Hepatocyte (in vitro differentiated cells): ENCODE measurements at regions not wholly inside any gene's neighbourhood (a gene's known extent, or its start where the extent isn't known, plus 50 kb on each side); places are given as distances from the start of the nearest gene placed in this dataset.
A peak's percentile ranks its signal among the peaks of the same experiment; 100 is the strongest.

Experiments
- DNase-seq: peaks from one replicate; pipeline ENCODE4 v3.0.0-alpha.2; 2016; ENCODE audit warnings: low spot score
- H2AFZ ChIP-seq: fragments of 200-600 bp; sonication (generic); 2 replicates; pipeline ENCODE4 v1.6.0; 2016; ENCODE audit warnings: antibody characterized with exemption, mild to moderate bottlenecking
- H3K27ac ChIP-seq: fragments of 200-600 bp; sonication (generic); 2 replicates; pipeline ENCODE4 v1.5.1; 2016; ENCODE audit warnings: mild to moderate bottlenecking
- H3K27me3 ChIP-seq: fragments of 200-600 bp; sonication (generic); 2 replicates; pipeline ENCODE4 v1.6.1; 2016
- H3K36me3 ChIP-seq: fragments of 200-600 bp; sonication (generic); replicated peaks from 2 replicates; pipeline ENCODE4 v1.5.1; 2016; ENCODE audit warnings: low read depth; ENCODE audit not compliant: insufficient read depth
- H3K4me1 ChIP-seq: fragments of 200-600 bp; sonication (generic); 2 replicates; pipeline ENCODE4 v1.5.1; 2016; ENCODE audit warnings: mild to moderate bottlenecking, moderate library complexity; ENCODE audit not compliant: insufficient read depth
- H3K4me2 ChIP-seq: fragments of 200-600 bp; sonication (generic); 2 replicates; pipeline ENCODE4 v1.6.0; 2016
- H3K4me3 ChIP-seq: fragments of 200-600 bp; sonication (generic); 2 replicates; pipeline ENCODE4 v1.5.1; 2016; ENCODE audit warnings: mild to moderate bottlenecking
- H3K79me2 ChIP-seq: fragments of 200-600 bp; sonication (generic); 2 replicates; pipeline ENCODE4 v1.6.0; 2017; ENCODE audit warnings: mild to moderate bottlenecking
- H3K9me2 ChIP-seq: fragments of 200-600 bp; sonication (generic); replicated peaks from 2 replicates; pipeline ENCODE4 v1.6.0; 2017; ENCODE audit warnings: mild to moderate bottlenecking; ENCODE audit not compliant: insufficient read depth
- H3K9me3 ChIP-seq: fragments of 200-600 bp; sonication (generic); 2 replicates; pipeline ENCODE4 v1.5.1; 2016; ENCODE audit warnings: low read depth, mild to moderate bottlenecking
- H4K20me1 ChIP-seq: fragments of 200-600 bp; sonication (generic); 2 replicates; pipeline ENCODE4 v1.6.0; 2016; ENCODE audit warnings: mild to moderate bottlenecking; ENCODE audit not compliant: insufficient read depth, poor library complexity, severe bottlenecking
- EZH2 ChIP-seq: fragments of 200-600 bp; sonication (generic); IDR thresholded peaks from 2 replicates; pipeline ENCODE4 v1.6.1; 2016; ENCODE audit warnings: antibody characterized with exemption, mild to moderate bottlenecking, borderline replicate concordance
- EZH2phosphoT487 ChIP-seq: fragments of 200-600 bp; sonication (generic); IDR thresholded peaks from one replicate; pipeline ENCODE4 v1.6.1; 2018; ENCODE audit warnings: antibody characterized with exemption, mild to moderate bottlenecking, low read depth, moderate library complexity; ENCODE audit not compliant: unreplicated experiment, severe bottlenecking
- WGBS: methylation state at CpG from one replicate; pipeline ENCODE4 v1.1.6; 2016; ENCODE audit warnings: low lambda C conversion rate; ENCODE audit errors: missing lambda C conversion rate; 5-methylcytosine and 5-hydroxymethylcytosine counted together
- TF ChIP-seq, protein P1 (sequence below): fragments of 200-600 bp; sonication (generic); IDR thresholded peaks from 2 replicates; pipeline ENCODE4 v1.5.1; 2016; ENCODE audit warnings: antibody characterized with exemption, mild to moderate bottlenecking; ENCODE audit not compliant: poor library complexity

DNA sequence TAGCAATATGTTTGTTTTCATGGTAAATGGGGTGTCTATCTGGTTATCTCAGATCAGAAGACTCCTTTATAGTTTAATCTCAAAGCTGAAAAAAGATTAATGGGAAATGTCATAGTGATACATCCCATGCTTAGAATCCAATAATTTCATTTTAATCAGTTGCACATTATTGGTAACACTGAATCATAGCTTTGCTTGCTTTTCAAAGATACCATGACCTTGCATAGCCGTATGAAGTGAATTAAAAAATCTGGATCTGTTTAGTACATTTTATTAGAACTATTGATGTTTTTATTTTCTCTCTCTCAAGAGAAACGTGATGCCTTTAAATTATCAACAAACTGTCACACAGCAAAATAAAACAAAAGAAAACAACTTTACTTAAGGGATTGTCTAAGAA is 506.7 kb upstream of the SGO1 start:
- no peak for TF ChIP-seq EZH2
- TF ChIP-seq, protein P1, sequence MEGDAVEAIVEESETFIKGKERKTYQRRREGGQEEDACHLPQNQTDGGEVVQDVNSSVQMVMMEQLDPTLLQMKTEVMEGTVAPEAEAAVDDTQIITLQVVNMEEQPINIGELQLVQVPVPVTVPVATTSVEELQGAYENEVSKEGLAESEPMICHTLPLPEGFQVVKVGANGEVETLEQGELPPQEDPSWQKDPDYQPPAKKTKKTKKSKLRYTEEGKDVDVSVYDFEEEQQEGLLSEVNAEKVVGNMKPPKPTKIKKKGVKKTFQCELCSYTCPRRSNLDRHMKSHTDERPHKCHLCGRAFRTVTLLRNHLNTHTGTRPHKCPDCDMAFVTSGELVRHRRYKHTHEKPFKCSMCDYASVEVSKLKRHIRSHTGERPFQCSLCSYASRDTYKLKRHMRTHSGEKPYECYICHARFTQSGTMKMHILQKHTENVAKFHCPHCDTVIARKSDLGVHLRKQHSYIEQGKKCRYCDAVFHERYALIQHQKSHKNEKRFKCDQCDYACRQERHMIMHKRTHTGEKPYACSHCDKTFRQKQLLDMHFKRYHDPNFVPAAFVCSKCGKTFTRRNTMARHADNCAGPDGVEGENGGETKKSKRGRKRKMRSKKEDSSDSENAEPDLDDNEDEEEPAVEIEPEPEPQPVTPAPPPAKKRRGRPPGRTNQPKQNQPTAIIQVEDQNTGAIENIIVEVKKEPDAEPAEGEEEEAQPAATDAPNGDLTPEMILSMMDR = no peak
- no peak for TF ChIP-seq EZH2phosphoT487
- Histone ChIP-seq H3K4me2 (no peak overlapping the region), H4K20me1 (no peaks in the 10 kb centered on the region), H3K4me3 (no peak overlapping the region), H3K36me3 (no peaks in the 10 kb centered on the region), H2AFZ (no peak overlapping the region), H3K9me2 (no peaks in the 10 kb centered on the region), H3K4me1 (no peaks in the 10 kb centered on the region), H3K27me3 (no peaks in the 10 kb centered on the region), H3K79me2 (no peaks in the 10 kb centered on the region), H3K9me3 (no peaks in the 10 kb centered on the region), H3K27ac (no peak overlapping the region)
- 60% methylated on average over 2 of the region's 2 CpGs for whole genome bisulfite sequencing
- no peak for DNase-seq

DNA sequence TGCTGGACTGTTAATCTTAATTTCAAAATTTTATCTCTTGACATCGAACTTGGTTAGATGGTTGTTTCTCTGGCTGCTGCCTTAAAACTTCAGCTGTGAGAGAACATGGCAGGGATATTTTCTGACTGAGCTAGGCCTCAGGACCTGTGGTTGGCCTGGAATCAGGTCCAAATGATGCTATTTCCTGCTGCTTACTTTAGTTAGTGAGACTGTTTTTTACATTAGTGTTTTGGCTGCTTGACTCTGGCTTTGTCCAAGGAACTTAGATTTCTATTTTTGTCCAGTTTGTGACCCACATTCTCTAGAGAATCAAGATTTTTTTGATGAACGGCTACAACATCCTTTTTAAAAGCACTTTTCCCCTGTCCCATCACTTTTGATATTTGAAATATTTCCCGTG is 497.9 kb upstream of the SGO1 start:
- no peaks in the 10 kb centered on the region for H3K4me1 ChIP-seq
- no peaks in the 10 kb centered on the region for H3K36me3 ChIP-seq
- WGBS = 85% methylated on average over 3 of the region's 3 CpGs

GRCh38 chr3:20682573-20682972 is 496.6 kb upstream of the SGO1 start:
- Histone ChIP-seq H3K4me2 (no peak overlapping the region), H3K4me3 (no peak overlapping the region), H3K9me3 (no peaks in the 10 kb centered on the region), H4K20me1 (no peaks in the 10 kb centered on the region), H2AFZ (no peak overlapping the region), H3K79me2 (no peaks in the 10 kb centered on the region), H3K9me2 (no peaks in the 10 kb centered on the region), H3K27me3 (no peaks in the 10 kb centered on the region), H3K36me3 (no peaks in the 10 kb centered on the region), H3K27ac (no peak overlapping the region), H3K4me1 (no peaks in the 10 kb centered on the region)
- 66% methylated on average over 5 of the region's 5 CpGs for WGBS
- DNase-seq = no peak
- TF ChIP-seq EZH2 (no peak), EZH2phosphoT487 (no peak)
- TF ChIP-seq, protein P1 = no peak

More for the DNA sequence above, 497.9 kb upstream of the SGO1 start:
- H4K20me1 ChIP-seq = no peaks in the 10 kb centered on the region
- no peak overlapping the region for H2AFZ ChIP-seq
- no peak for DNase-seq
- no peak overlapping the region for H3K4me2 ChIP-seq
- no peak overlapping the region for H3K27ac ChIP-seq
- H3K9me2 ChIP-seq = no peaks in the 10 kb centered on the region
- no peaks in the 10 kb centered on the region for H3K27me3 ChIP-seq
- no peaks in the 10 kb centered on the region for H3K79me2 ChIP-seq
- no peaks in the 10 kb centered on the region for H3K9me3 ChIP-seq
- TF ChIP-seq EZH2phosphoT487 (no peak), EZH2 (no peak)
- no peak overlapping the region for H3K4me3 ChIP-seq

DNA sequence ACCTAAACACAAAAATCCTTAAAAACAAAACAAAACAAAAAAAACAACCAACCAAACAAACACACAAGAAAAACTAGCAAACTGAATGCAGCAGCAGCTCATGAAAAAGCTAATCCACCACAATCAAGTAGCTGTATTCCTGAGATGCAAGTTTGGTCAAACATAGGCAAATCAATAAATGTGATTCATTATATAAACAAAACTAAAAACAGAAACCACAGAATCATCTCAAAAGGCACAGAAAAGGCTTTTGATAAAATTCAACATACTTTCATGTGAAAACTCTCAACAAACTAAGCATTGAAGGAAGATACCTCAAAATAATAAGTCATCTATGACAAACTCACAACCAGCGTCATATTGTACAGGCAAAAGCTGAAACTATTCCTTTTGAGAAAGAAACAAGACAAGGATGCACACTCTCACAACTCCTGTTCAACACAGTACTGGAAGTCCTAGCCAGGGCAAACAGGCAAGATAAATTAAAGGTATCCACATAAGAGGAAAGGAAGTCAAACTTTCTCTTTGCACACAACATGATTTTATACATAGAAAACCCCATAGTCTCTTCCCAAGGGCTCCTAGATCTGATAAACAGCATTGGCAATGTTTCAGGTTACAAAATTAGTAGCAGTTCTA is 495.1 kb upstream of the SGO1 start:
- H2AFZ ChIP-seq = peak overlapping the region; percentile 24
- no peak for TF ChIP-seq EZH2
- no peak for TF ChIP-seq EZH2phosphoT487
- TF ChIP-seq, protein P1 = no peak
- no peaks in the 10 kb centered on the region for H3K9me2 ChIP-seq
- no peak for DNase-seq
- H3K27me3 ChIP-seq = no peaks in the 10 kb centered on the region
- no peaks in the 10 kb centered on the region for H3K36me3 ChIP-seq
- H3K27ac ChIP-seq = no peak overlapping the region
- no peaks in the 10 kb centered on the region for H3K79me2 ChIP-seq
- H3K4me3 ChIP-seq = no peak overlapping the region
- 96% methylated on average over 1 of the region's 1 CpG for WGBS
- H4K20me1 ChIP-seq = no peaks in the 10 kb centered on the region
- no peaks in the 10 kb centered on the region for H3K9me3 ChIP-seq
- H3K4me2 ChIP-seq = no peak overlapping the region
- H3K4me1 ChIP-seq = no peaks in the 10 kb centered on the region
